ENCODE measurements at regions not wholly inside any gene's neighbourhood (a gene's known extent, or its start where the extent isn't known, plus 50 kb on each side); places are given as distances from the start of the nearest gene placed in this dataset.

DNA sequence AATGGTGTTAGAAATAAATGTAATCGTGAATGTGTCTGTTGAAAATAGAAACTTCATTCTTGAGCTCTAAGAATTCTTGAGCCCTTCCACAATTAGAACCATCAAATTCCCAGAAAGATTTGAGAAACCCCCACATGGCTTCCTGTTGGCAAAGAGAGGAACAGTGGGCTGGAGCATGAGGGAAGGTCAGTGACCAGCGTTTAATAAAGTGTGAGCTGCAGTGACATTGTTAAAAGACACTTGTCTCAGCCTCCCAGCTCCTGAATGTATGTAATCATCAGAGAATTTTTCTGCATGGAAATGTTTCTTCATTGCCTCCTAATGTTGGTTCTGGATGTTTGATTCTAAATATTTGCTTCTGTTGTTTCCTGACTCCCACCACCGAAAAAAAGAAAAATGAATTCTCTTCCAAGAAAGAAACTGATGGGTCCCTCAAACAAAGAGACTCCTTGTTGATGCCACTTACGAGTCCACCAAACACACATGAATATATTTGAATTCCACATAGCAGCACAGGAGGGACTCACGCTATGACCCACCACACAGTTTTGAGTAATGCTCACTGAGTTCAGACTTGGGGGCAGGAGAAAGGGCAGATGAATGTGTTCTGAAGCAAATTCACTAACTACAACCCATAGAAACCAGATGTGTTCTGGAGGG is 225.1 kb upstream of the KLHL29 start:
- no peak for DNase-seq (ENCODE audit: low read depth in 2 of 3, low spot score in 2 of 3)

DNA sequence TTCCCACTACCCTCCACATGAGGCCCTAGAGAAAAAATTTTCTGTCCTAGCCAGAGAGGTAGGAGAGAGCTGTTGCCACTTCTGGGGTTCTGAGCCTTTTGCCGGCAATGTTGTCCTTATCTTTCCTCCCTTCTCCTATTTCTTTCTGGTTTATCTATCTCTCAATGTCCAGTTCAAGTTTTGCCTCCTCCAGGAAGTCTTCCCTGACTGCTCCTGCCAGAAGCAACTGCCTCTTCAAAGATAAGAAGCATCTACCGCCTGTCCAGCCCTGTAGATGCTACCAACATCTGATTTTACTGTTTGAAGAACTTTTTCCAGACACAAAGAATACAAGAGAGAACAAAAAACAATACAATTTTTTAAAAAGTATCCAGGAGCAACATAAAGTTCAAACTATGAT is 220.8 kb upstream of the KLHL29 start:
- DNase-seq (ENCODE audit: low read depth in 2 of 3, low spot score in 2 of 3) = no peak

DNA sequence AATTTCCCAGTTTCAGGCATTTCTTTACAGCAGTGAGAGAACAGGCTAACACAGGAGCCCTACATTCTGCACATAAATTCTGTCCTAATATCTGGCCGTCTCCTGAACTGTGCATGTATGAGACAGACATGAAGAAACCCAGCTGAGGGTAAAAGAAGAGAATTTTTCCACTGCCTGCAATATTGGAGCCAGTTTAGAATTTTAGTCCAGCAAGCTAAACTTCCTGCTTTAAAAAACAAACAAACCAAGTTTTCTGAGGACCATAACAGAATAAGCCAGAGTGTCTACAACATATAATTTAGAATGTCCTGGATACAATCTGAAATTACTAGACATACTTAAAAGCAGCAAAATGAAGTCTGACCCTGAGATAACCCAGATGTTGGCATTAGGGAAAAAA is 215.1 kb upstream of the KLHL29 start:
- no peak for DNase-seq (ENCODE audit: low read depth in 2 of 3, low spot score in 2 of 3)

DNA sequence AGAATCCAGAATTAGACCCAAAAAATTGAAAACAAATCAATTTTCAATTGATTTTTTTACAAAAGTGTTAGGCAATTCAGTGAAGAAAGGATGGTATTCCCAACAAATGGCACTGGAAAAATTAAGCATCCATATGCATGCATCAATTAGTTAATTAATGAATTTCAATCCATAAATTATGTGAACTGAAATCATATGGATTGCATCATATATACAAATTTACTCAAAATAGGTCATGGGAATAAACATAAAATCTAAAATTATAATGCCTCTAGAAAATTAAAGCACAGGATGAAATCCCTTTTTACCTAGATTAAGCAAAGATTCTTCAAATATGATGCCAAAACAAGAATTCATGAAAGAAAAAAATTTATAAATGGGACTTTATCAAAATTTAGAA is 213.9 kb upstream of the KLHL29 start:
- no peak for DNase-seq (ENCODE audit: low read depth in 2 of 3, low spot score in 2 of 3)

DNA sequence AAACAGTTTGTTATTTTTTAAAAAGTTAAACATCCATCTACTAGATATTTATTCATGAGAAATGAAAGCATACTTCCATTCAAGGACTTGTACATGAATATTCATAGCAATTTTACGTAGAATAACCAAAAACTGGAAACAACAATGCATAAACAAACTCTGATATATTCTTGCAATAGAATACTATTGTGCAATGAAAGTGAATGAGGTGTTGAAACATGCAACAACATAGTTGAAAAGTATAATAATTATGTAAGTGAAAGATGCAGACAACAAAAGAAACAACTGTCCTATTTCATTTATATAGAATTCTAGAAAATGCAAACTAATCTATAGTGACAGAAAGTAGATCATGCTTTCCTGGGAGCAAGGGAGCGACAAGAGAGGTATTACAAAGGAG is 206.6 kb upstream of the KLHL29 start:
- no peak for DNase-seq (ENCODE audit: low read depth in 2 of 3, low spot score in 2 of 3)

DNA sequence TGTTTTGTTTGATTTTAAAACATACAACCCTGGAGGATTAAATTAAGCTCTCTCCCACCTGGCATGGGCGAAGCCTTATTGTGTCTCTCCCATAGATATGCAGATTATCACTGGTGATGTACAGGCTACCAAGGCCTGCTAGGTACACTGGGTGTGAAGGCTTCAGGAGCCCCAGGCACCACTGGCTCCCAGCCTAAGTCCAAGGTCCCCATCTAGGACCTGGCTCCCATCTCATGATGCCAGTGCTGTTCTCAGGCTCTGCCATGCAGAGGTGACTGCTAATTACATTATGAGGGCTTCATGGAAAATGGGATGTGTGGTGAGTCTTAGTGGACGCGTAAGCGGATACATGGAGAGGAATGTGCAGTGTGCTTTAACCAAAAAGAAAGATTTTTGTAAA is 201.2 kb upstream of the KLHL29 start:
- DNase-seq (ENCODE audit: low read depth in 2 of 3, low spot score in 2 of 3) = no peak

DNA sequence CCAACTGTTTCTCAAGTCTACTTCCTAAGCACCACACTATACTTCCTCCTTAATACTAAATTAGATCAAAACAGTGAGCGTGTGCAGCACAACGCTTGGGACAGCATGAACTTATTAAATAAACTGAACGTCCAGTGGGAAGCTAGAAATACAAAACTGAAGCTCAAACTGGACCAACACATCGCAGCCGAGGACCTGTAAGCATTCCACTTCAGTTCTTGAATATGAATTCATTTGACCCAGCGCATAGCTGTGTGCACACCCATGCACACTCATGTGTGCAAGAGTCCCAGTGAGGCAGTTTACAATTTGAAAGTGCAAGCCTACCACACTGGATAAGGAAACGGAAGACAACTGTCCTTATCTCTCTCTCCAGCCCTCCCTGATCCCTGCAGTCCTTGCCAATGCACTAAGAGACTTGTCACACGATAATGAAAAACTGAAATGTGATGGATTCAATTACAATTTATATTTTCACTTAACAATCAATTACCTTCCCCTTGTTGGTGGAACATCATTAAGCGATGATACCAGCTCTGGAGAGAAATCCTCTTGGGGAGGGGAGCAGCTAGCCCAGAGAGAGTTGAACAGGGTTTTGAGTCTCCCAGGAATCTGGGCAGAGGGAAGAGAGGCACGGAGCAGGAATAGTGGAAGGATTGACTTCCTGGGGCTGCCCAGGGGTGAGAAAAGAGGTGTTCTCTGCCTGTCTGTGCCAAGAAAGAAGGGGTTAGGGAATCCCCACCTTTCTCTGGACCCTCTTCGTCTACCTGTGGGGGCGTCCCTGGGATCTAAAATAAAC is 186.5 kb upstream of the KLHL29 start:
- DNase-seq (ENCODE audit: low read depth in 2 of 3, low spot score in 2 of 3) = no peak

DNA sequence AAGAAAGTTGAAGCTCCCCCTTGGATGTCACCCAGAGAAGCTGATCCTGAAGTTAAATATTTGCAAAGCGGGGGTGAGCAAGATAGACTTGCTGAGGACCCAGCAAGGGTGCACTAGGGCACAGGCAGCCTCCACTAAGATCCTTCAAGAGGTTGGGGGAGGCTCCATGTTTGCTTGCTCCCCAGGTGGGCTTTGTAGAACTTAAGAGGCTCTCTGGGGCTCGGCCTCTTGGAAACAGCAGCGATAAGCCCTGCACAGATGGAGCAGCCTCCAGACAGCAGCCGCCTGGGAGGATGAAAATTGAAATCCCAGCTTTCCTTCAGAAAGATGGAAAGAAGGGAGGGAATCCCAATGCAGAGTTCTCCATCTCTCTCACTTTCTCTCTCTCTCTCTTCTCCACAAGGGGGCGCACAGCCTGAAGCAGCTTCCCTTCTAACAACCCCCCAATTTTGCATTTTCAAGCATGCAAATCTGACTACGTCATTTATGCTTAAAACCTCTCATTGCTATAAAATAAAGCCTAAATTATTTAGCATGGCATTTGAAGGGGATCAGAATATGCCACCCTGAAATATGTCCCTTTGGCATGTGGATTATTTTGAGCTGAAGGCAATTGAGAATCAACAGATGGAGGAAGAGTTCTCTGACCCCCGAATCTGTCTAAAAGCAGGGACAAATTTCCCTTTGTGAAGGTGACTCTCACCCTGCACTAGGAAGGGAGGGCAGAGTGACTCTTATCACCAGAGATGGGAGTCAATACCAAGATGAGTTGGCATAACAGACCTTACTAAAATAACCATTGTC is 185.7 kb upstream of the KLHL29 start:
- no peak for DNase-seq (ENCODE audit: low read depth in 2 of 3, low spot score in 2 of 3)

DNA sequence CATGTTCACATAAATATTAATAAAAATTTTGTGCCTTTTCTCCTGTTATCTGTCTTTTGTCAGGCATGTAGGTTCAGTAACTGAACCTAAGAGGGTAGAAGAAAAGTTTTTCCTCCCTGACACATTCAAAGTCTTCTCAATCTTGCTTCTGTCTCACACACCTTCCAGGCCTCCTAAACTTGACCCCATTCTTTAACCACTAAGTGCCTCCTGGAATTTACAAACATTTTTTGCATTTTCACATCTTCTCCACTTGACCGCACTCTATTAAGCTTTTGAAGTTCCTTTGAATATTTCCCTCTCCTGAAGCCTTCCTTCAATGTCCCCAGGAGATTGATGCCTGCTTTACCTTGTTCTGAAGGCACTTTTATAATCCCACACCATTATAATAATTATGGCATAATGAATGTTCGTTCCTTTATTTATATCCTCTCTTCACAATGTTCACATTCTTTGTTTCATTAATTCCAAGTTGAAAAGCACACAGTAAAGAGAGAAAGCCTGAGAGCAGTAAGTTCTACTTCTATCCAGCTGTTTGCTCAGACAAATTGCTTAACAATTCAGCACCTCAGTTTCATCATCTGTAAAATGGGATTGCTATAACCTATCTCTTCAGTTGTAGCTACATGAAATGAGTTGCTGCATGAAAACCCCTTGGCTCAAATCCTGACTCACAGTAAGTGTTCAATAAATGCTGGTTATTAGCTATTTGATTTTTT is 184.8 kb upstream of the KLHL29 start:
- no peak for DNase-seq (ENCODE audit: low read depth in 2 of 3, low spot score in 2 of 3)

DNA sequence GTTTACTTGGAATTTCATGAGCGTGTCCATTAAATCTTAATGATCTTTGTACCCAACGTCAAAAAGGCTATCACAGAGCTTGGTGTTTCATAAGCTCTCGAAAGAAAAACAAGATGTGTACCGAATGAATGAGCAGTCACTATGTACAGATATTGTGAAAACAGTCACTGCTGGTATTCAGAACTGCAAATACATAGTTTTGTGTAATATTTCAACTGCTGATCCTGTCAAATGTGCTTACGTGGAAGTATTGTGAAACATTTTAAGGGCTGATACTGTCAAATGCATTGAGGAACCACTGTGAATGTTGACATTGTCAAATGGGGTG is 184.2 kb upstream of the KLHL29 start:
- no peak for DNase-seq (ENCODE audit: low read depth in 2 of 3, low spot score in 2 of 3)

DNA sequence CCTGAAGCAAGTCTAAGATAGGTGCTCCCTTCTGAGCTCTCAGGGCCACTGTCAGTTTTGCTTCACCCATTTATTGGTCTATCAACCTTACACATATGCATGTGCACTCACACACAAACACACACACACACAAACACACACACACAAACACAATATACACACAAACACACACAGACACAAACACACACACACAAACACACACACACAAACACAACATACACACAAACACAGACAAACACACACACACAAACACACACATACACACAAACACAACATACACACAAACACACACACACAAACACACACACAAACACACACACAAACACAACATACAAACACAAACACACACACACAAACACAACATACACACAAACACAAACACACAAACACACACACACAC is 181.6 kb upstream of the KLHL29 start:
- DNase-seq (ENCODE audit: low read depth in 2 of 3, low spot score in 2 of 3) = no peak

DNA sequence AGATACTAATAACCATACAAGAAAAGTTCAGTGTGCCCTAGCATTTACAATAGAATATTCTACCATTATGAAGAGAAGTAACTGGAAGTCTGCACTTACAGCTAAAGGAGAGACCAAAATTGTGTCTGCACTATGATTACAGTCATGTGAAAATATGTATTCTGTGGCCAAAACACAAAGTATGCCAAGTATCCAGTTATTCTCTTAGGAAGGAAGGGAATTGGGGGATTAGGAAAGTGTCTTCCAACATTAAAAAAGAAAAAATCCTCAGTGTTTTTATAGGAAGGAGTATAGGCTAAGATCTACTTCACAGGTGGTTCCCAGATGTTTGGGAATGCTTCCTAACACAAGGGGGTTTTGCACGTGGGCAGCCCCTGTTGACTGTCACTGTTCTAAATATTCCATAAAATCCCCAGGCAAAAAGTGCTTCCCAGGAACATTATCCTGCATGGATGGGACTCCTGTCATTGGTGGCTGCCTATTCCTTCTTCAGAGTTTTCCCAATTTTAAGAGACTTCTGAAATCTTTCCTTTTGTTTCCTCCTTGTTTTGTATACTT is 180.2 kb upstream of the KLHL29 start:
- DNase-seq (ENCODE audit: low read depth in 2 of 3, low spot score in 2 of 3) = no peak

DNA sequence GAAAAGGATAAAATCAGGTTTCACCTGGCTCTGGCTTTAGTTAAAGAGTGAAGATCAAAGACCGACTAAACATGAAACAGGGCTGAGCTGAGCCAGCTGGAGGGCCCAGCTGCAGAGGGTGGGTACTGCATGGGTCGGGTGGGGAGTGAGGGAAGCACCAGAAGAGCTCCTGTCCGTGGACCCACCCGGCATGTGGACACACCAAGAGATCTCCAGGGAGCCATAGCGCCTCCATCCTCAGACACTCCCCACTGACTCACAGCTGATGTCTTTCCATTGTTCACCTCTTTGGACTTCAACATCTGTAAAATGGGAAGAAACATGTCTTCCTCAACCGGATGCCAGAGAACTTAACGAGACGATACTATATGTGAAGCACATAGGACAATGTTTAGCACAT is 178.3 kb upstream of the KLHL29 start:
- DNase-seq (ENCODE audit: low read depth in 2 of 3, low spot score in 2 of 3) = no peak

DNA sequence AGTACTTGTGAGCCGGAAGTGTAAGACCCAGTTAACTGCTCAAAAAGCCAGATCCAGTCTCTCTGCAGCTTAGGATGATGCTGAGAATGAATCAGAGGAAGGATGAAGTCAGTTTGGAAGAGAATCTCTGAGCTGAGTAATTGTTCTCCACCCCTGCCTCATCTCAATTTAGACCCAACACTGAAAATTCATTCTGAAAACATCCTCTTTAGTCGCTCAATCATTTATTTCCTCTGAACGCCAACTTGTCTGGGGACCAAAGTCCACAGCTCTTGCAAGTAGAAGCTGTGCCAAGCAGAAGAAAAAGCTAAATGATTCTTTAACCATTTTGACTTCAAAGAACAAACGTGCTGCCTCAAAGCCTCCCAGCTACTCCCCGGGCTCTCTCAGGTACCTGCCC is 177.1 kb upstream of the KLHL29 start:
- no peak for DNase-seq (ENCODE audit: low read depth in 2 of 3, low spot score in 2 of 3)

DNA sequence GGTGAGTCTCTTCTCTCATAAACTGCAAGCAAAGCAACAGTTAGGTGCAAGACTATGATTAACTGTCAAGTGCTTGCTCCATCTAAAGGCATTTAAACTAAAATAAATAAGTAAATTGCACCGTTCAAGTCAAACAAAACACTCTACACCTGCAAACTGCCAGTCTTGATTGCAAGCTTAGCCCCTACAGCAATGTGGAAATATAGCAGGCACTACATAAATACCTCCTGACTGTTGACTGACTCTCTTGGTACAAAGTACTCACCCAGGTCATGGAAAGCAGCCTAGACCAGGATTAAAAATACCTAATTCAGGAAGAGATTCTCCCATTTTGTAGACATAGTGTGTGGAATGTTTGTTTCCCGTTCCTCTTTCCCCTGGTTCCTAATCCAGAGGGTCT is 176.6 kb upstream of the KLHL29 start:
- no peak for DNase-seq (ENCODE audit: low read depth in 2 of 3, low spot score in 2 of 3)

DNA sequence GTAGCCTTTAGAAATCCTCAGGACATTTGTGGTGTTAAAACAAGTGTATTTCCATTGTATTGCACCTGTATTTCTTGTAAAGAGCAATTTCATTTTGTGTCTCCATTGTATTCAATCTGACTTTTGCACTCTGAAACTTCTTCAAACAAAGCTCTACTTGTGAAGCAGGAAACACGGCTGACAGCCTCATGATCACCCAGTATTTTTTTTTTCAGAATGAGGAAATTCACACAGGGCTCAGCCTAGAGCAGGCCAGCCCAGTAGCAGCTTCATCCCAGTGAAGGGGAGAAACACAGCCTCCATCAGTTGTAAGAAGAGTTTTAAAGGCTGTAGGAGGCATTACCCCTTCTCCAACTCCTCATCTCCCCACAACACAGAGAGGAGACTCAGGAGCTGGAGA is 175.9 kb upstream of the KLHL29 start:
- DNase-seq (ENCODE audit: low read depth in 2 of 3, low spot score in 2 of 3) = no peak

DNA sequence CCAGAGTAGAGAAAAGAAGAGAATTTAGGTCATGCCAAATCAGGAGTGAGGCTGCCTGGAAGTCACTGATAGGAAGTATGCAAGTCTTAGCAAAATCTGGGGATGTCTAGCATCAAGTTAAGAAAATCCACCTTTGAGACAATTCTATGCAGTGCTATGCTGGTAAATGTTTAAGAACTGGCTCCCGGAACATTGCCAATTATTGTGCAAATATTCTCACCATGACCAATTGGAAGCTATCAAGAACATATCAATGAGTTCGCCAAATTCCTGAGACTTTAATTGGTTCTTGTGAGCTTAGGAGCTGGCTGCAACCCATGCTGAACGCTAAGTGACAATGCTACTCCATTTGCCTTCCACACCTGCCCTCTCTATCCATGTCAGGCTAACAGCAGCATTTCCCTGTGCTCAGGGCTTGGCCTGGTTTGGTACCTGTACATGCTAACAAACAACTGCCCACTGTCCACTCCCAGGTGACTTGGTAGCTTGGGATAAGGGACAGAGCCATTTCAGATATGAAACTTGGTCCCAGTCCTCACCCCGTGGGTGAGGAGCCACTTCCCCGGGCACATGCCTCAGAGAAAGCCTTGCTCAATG is 172.9 kb upstream of the KLHL29 start:
- no peak for DNase-seq (ENCODE audit: low read depth in 2 of 3, low spot score in 2 of 3)

DNA sequence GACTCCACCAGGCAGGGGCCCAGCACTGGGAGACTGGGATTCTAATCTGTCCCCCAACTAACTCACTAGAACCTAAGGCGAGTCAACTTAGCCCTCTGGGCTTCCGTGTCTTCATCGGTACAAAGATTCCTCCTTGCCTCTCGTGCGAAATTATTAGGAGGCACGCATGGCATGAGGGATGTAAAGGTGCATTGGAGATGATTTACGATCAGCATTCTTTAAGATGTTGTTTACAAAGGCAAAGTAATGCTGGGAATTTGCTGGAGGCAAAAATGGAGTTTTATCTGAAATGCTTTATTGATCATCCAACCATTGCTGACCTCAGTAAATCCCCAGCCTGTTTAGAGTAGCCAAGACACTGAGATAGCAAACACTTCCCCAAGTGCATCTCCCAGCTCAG is 171.8 kb upstream of the KLHL29 start:
- no peak for DNase-seq (ENCODE audit: low read depth in 2 of 3, low spot score in 2 of 3)

DNA sequence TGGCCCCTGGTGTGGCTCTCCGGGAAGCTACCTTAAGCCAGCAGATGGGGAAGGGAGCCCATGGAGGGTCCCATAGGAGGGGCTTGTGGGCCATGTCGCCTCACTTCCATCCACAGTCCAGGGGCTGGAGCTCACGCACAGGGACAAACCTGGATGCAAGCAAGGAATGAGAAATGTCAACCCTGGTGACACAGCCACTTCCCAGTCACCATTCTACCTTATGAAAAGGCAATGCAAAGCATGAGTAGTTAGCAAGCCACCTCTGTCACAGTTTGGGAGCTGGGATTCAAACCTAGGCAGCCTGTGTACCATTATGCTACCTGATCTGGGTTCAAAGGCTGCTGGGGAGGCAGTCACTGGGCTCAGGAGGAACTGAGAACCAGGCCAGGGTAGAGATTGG is 170.0 kb upstream of the KLHL29 start:
- no peak for DNase-seq (ENCODE audit: low read depth in 2 of 3, low spot score in 2 of 3)

DNA sequence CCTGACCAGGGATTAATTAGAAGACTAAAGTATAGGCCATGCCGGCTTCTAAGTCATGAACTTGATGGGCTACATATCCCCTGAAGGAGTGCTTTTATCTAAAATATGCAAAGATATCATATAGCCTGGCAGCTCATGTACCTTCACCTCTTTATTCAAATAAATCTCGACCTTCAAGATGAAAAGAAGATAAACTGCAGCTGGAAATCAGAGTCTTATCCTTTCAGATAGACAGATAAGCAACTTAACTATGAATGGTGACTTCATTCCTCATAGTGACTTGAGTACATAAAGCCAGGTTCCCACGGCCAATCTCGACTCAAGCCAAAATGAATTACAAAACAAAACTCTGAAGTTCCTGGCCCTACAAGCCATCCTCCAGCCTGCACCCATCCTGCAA is 165.3 kb upstream of the KLHL29 start:
- no peak for DNase-seq (ENCODE audit: low read depth in 2 of 3, low spot score in 2 of 3)

All from hematopoietic multipotent progenitor cell (in vitro differentiated cells).